Nephron (organoid): ENCODE measurements at regions not wholly inside any gene's neighbourhood (a gene's known extent, or its start where the extent isn't known, plus 50 kb on each side); places are given as distances from the start of the nearest gene placed in this dataset.

Experiments
- H3K27ac Mint-ChIP-seq, 3 experiments: 2 replicates each; pipeline ENCODE4 v1.8.0; 2020; ENCODE audit warnings: mixed read lengths in 3 of 3, mild to moderate bottlenecking in 2 of 3, moderate library complexity in 1 of 3
- H3K27me3 Mint-ChIP-seq: 2 replicates; pipeline ENCODE4 v1.8.0; 2021; ENCODE audit warnings: low read depth, mild to moderate bottlenecking, moderate library complexity, mixed read lengths
- H3K36me3 Mint-ChIP-seq: 2 replicates; pipeline ENCODE4 v1.8.0; 2020; ENCODE audit warnings: low read depth, mixed read lengths
- H3K4me1 Mint-ChIP-seq: 2 replicates; pipeline ENCODE4 v1.8.0; 2020; ENCODE audit warnings: mixed read lengths
- H3K4me3 Mint-ChIP-seq, 3 experiments: 2 replicates each; pipeline ENCODE4 v1.8.0; 2020; ENCODE audit warnings: mild to moderate bottlenecking in 3 of 3, mixed read lengths in 3 of 3, moderate library complexity in 2 of 3
- H3K9me3 Mint-ChIP-seq: 2 replicates; pipeline ENCODE4 v1.8.0; 2020; ENCODE audit warnings: mixed read lengths
- CTCF ChIP-seq, 3 experiments: fragments of 200-600 bp; sonication (generic); IDR thresholded peaks; one replicate each; pipeline ENCODE4 v1.5.0; 2021; ENCODE audit warnings: antibody characterized with exemption in 3 of 3; ENCODE audit not compliant: unreplicated experiment in 3 of 3

- H3K27me3 Mint-ChIP-seq, result peaks cover 17% of the 10 kb centered on the region
Measured at GRCh38 chr16:51670527-51670926, 519.5 kb upstream of the SALL1 start.

GRCh38 chr16:51666821-51667220 is 515.8 kb upstream of the SALL1 start:
- H3K9me3 Mint-ChIP-seq, result no peaks in the 10 kb centered on the region
- no peak overlapping the region for H3K4me3 Mint-ChIP-seq

More at GRCh38 chr16:51670527-51670926, 519.5 kb upstream of the SALL1 start:
- Mint-ChIP-seq H3K4me1 (no peaks in the 10 kb centered on the region), H3K9me3 (no peaks in the 10 kb centered on the region), H3K4me3 (no peak overlapping the region), H3K27ac (no peak overlapping the region), H3K36me3 (peaks cover 4% of the 10 kb centered on the region)
- TF ChIP-seq CTCF (IDR thresholded peaks at IDR 0.05; ENCODE audit: unreplicated experiment in 3 of 3), result no peak

GRCh38 chr16:51666074-51666473 is 515.0 kb upstream of the SALL1 start:
- Mint-ChIP-seq H3K36me3 (no peaks in the 10 kb centered on the region), H3K27me3 (peaks cover 14% of the 10 kb centered on the region)
- no peak for TF ChIP-seq CTCF (IDR thresholded peaks at IDR 0.05; ENCODE audit: unreplicated experiment in 3 of 3)

More at GRCh38 chr16:51666821-51667220, 515.8 kb upstream of the SALL1 start:
- H3K36me3 Mint-ChIP-seq, result no peaks in the 10 kb centered on the region
- H3K27ac Mint-ChIP-seq, result no peak overlapping the region
- TF ChIP-seq CTCF (IDR thresholded peaks at IDR 0.05; ENCODE audit: unreplicated experiment in 3 of 3), result no peak
- H3K4me1 Mint-ChIP-seq, result no peaks in the 10 kb centered on the region
- peaks cover 14% of the 10 kb centered on the region for H3K27me3 Mint-ChIP-seq

GRCh38 chr16:51665436-51665998 is 514.4 kb upstream of the SALL1 start:
- H3K9me3 Mint-ChIP-seq, result no peaks in the 10 kb centered on the region
- no peak overlapping the region for H3K4me3 Mint-ChIP-seq
- H3K27me3 Mint-ChIP-seq, result peaks cover 14% of the 10 kb centered on the region
- H3K4me1 Mint-ChIP-seq, result no peaks in the 10 kb centered on the region
- H3K36me3 Mint-ChIP-seq, result no peaks in the 10 kb centered on the region
- H3K27ac Mint-ChIP-seq, result no peak overlapping the region
- no peak for TF ChIP-seq CTCF (IDR thresholded peaks at IDR 0.05; ENCODE audit: unreplicated experiment in 3 of 3)

More at GRCh38 chr16:51666074-51666473, 515.0 kb upstream of the SALL1 start:
- no peaks in the 10 kb centered on the region for H3K9me3 Mint-ChIP-seq
- no peak overlapping the region for H3K4me3 Mint-ChIP-seq
- no peak overlapping the region for H3K27ac Mint-ChIP-seq
- H3K4me1 Mint-ChIP-seq, result no peaks in the 10 kb centered on the region

- Mint-ChIP-seq H3K27me3 (peaks cover 8% of the 10 kb centered on the region), H3K4me1 (no peaks in the 10 kb centered on the region), H3K27ac (no peak overlapping the region), H3K36me3 (no peaks in the 10 kb centered on the region), H3K4me3 (no peak overlapping the region), H3K9me3 (no peaks in the 10 kb centered on the region)
- TF ChIP-seq CTCF (IDR thresholded peaks at IDR 0.05; ENCODE audit: unreplicated experiment in 3 of 3), result no peak
Measured at GRCh38 chr16:51658531-51658930, 507.5 kb upstream of the SALL1 start.

GRCh38 chr16:51657848-51658247 is 506.8 kb upstream of the SALL1 start:
- H3K9me3 Mint-ChIP-seq, result no peaks in the 10 kb centered on the region
- H3K27ac Mint-ChIP-seq, result no peak overlapping the region
- H3K36me3 Mint-ChIP-seq, result no peaks in the 10 kb centered on the region
- no peaks in the 10 kb centered on the region for H3K4me1 Mint-ChIP-seq
- no peak overlapping the region for H3K4me3 Mint-ChIP-seq
- H3K27me3 Mint-ChIP-seq, result peaks cover 4% of the 10 kb centered on the region
- no peak for TF ChIP-seq CTCF (IDR thresholded peaks at IDR 0.05; ENCODE audit: unreplicated experiment in 3 of 3)
